Duodenal mucosa (tissue), 2 donors: ENCODE measurements at regions not wholly inside any gene's neighbourhood (a gene's known extent, or its start where the extent isn't known, plus 50 kb on each side); places are given as distances from the start of the nearest gene placed in this dataset.

Experiments used
- H3K27ac ChIP-seq: one replicate; pipeline ENCODE4 v1.7.0; 2013; ENCODE audit warnings: low read depth, low read length
- H3K27me3 ChIP-seq, 2 donors: one replicate each; pipeline ENCODE4 v1.7.0; 2013; ENCODE audit warnings: low read length in 2 of 2, control low read depth in 1 of 2; ENCODE audit not compliant: insufficient read depth in 2 of 2, control insufficient read depth in 1 of 2
- H3K36me3 ChIP-seq, 2 donors: one replicate each; pipeline ENCODE4 v1.7.0; 2013; ENCODE audit warnings: low read length in 2 of 2, control low read depth in 1 of 2; ENCODE audit not compliant: insufficient read depth in 2 of 2, control insufficient read depth in 1 of 2
- H3K4me1 ChIP-seq, 2 donors: one replicate each; pipeline ENCODE4 v1.7.0; 2013; ENCODE audit warnings: low read length in 2 of 2, control low read depth in 1 of 2; ENCODE audit not compliant: insufficient read depth in 2 of 2, control insufficient read depth in 1 of 2
- H3K4me3 ChIP-seq, 2 donors: one replicate each; pipeline ENCODE4 v1.7.0; 2013; ENCODE audit warnings: low read length in 2 of 2, low read depth in 1 of 2
- H3K9ac ChIP-seq, 2 donors: one replicate each; pipeline ENCODE4 v1.7.0; 2013; ENCODE audit warnings: low read length in 2 of 2, low read depth in 1 of 2
- H3K9me3 ChIP-seq, 2 donors: one replicate each; pipeline ENCODE4 v1.7.0; 2013; ENCODE audit warnings: low read length in 2 of 2, control low read depth in 1 of 2; ENCODE audit not compliant: control insufficient read depth in 1 of 2

GRCh38 chr5:133679534-133679933 is 67.2 kb upstream of the FSTL4 start:
- Histone ChIP-seq H3K36me3 (no peaks in the 10 kb centered on the region), H3K9me3 (no peaks in the 10 kb centered on the region), H3K4me3 (no peak overlapping the region), H3K9ac (no peak overlapping the region), H3K27ac (no peak overlapping the region), H3K4me1 (no peaks in the 10 kb centered on the region), H3K27me3 (no peaks in the 10 kb centered on the region)

- Histone ChIP-seq H3K36me3 (no peaks in the 10 kb centered on the region), H3K27ac (no peak overlapping the region), H3K9me3 (no peaks in the 10 kb centered on the region), H3K9ac (no peak overlapping the region), H3K27me3 (peaks cover 2 to 5% of the 10 kb centered on the region in 2 donors), H3K4me1 (no peaks in the 10 kb centered on the region), H3K4me3 (no peak overlapping the region)
These were observed 63.2 kb upstream of the FSTL4 start for GRCh38 chr5:133675376-133676154.

- Histone ChIP-seq H3K36me3 (no peaks in the 10 kb centered on the region), H3K4me3 (no peak overlapping the region), H3K4me1 (no peaks in the 10 kb centered on the region), H3K27ac (no peak overlapping the region), H3K9me3 (no peaks in the 10 kb centered on the region), H3K9ac (no peak overlapping the region), H3K27me3 (peaks cover 2 to 14% of the 10 kb centered on the region in 2 donors)
These were observed 58.0 kb upstream of the FSTL4 start for GRCh38 chr5:133670336-133670735.

- Histone ChIP-seq H3K4me3 (no peak overlapping the region), H3K27ac (no peak overlapping the region), H3K27me3 (peaks cover 2 to 14% of the 10 kb centered on the region in 2 donors)
These were observed 57.1 kb upstream of the FSTL4 start for GRCh38 chr5:133669472-133669871.

GRCh38 chr5:133668458-133668857 is 56.1 kb upstream of the FSTL4 start:
- no peaks in the 10 kb centered on the region for H3K9me3 ChIP-seq
- peaks cover 2 to 14% of the 10 kb centered on the region in 2 donors for H3K27me3 ChIP-seq
- no peak overlapping the region for H3K9ac ChIP-seq
- H3K4me1 ChIP-seq: no peaks in the 10 kb centered on the region
- no peak overlapping the region for H3K27ac ChIP-seq
- H3K4me3 ChIP-seq: no peak overlapping the region
- no peaks in the 10 kb centered on the region for H3K36me3 ChIP-seq

More at GRCh38 chr5:133669472-133669871, 57.1 kb upstream of the FSTL4 start:
- H3K9ac ChIP-seq: no peak overlapping the region
- no peaks in the 10 kb centered on the region for H3K4me1 ChIP-seq
- no peaks in the 10 kb centered on the region for H3K9me3 ChIP-seq
- no peaks in the 10 kb centered on the region for H3K36me3 ChIP-seq

GRCh38 chr5:133667217-133667616 is 54.9 kb upstream of the FSTL4 start:
- H3K4me1 ChIP-seq: no peaks in the 10 kb centered on the region
- H3K36me3 ChIP-seq: no peaks in the 10 kb centered on the region
- no peak overlapping the region for H3K9ac ChIP-seq
- H3K4me3 ChIP-seq: no peak overlapping the region
- no peak overlapping the region for H3K27ac ChIP-seq
- peaks cover 2 to 13% of the 10 kb centered on the region in 2 donors for H3K27me3 ChIP-seq
- no peaks in the 10 kb centered on the region for H3K9me3 ChIP-seq

GRCh38 chr5:133665571-133665970 is 53.2 kb upstream of the FSTL4 start:
- Histone ChIP-seq H3K9me3 (no peaks in the 10 kb centered on the region), H3K9ac (no peak overlapping the region), H3K27ac (no peak overlapping the region), H3K27me3 (peaks cover 0 to 10% of the 10 kb centered on the region in 2 donors), H3K4me1 (no peaks in the 10 kb centered on the region), H3K4me3 (no peak overlapping the region), H3K36me3 (no peaks in the 10 kb centered on the region)

GRCh38 chr5:133664422-133664821 is 52.1 kb upstream of the FSTL4 start:
- Histone ChIP-seq H3K4me3 (no peak overlapping the region), H3K27ac (no peak overlapping the region), H3K9me3 (no peaks in the 10 kb centered on the region), H3K27me3 (peaks cover 0 to 10% of the 10 kb centered on the region in 2 donors), H3K9ac (no peak overlapping the region), H3K4me1 (no peaks in the 10 kb centered on the region), H3K36me3 (no peaks in the 10 kb centered on the region)

- Histone ChIP-seq H3K27ac (no peak overlapping the region), H3K9me3 (no peaks in the 10 kb centered on the region), H3K9ac (no peak overlapping the region), H3K4me3 (no peak overlapping the region), H3K36me3 (no peaks in the 10 kb centered on the region), H3K27me3 (peaks cover 0 to 10% of the 10 kb centered on the region in 2 donors), H3K4me1 (no peaks in the 10 kb centered on the region)
These were observed 51.2 kb upstream of the FSTL4 start for GRCh38 chr5:133663397-133664054.

- Histone ChIP-seq H3K9me3 (no peaks in the 10 kb centered on the region), H3K27me3 (peaks cover 0 to 5% of the 10 kb centered on the region in 2 donors), H3K4me1 (no peaks in the 10 kb centered on the region), H3K9ac (no peak overlapping the region), H3K36me3 (no peaks in the 10 kb centered on the region), H3K4me3 (no peak overlapping the region), H3K27ac (no peak overlapping the region)
These were observed 50.2 kb upstream of the FSTL4 start for GRCh38 chr5:133662578-133662977.
